ENCODE measurements at regions not wholly inside any gene's neighbourhood (a gene's known extent, or its start where the extent isn't known, plus 50 kb on each side); places are given as distances from the start of the nearest gene placed in this dataset.
"Not testable (repeated sequence)": the region's sequence is repeated elsewhere in the genome, so short reads cannot be mapped to it uniquely, and the experiment has no call there.

DNA sequence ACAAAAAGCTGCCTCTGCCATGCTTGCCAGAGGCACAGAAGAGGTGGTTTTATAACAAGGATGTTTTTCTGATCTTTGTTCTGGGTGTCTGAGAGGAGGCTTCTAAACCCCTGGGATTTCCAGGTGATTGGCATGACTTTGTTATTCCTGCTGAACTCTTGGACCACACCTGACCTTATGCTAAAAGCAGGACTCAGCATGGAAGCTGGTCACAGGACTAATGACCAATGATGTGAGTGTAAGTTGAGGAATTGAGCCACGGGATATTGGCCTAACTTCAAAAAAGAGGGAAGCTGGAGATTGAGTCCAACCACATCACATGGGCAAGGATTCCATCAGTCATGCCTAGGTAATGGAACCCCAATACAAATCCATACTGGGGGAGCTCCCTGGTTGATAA is 437.9 kb downstream of the POM121L12 start:
- no peak for DNase-seq
- intact Hi-C loops (cut with DNase I): no loop called here

DNA sequence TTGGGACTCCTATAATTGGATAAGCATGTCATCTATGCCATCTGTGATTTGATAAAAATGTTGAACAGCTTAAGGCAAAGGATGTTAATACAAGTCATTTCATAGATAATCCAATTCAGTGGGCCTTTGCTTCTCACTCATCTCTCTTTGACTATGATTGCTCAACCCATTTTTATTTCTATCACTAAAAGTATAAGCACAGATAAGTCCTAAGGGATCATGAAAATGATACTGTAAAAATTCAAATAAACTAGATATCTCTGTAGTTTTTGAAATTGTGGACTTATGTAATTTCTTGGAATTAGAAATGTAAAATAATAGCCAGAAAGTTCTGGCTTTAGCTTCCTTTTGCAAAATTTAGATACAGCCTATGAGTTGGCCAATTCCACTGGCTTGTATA is 440.3 kb downstream of the POM121L12 start:
- DNase-seq: no peak
- intact Hi-C loops (cut with DNase I): no loop called here

DNA sequence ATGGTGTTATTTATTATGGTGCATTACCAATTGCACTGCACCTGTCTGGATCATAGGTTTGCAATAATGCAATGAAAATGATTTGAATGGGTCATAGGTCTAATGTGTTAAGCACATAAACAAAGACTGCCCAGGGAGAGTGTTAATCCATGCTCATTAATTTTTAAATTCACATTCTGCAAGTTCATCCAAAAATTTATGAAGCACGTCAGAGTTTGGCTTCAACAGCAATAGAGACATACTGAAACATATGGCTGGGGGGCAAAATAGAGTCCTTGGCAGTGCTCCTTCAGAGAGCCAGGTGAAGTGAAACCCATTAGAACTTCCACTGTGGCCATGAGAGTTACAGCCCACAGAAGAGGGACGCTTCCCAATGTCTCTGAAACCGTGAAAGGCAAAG is 441.1 kb downstream of the POM121L12 start:
- no peak for DNase-seq
- intact Hi-C loops (cut with DNase I): no loop called here

DNA sequence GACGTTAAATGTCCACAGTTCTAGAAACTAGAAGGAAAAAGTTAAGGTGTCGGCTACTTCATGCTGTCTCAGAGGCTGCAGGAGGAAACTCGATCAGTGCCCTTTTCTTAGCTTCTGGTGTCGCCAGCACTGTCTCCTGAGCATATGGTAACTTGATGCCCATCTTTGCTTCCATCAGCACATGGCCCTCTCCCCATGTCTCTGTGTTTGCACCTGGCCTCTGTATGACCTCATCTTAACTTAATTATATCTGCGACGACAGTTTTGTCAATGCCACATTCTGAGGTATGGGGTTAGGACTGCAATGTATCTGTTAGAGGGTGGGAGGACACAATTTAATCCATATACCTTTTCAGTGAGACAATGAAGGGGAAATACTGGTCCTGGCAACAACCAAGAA is 449.9 kb downstream of the POM121L12 start:
- no peak for DNase-seq
- intact Hi-C loops (cut with DNase I): no loop called here

DNA sequence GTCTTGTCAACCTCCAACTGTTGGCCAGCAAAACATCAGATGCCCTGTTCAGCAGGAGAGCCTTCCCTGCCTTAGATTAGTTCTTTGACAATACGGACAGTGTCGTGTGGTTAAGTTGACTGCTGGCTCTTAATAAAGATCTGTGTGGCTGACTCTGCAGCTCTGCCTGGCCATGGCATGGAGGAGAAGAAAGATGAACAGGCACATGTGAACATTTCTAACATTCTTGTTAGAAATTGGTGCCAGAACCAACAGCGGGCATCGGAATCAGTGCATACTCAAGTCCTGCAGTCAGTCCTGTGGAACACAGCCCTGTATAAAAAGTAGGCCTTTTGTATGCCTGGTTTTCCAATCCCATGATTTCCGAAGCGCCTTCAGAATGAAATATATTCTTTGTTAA is 455.6 kb downstream of the POM121L12 start:
- DNase-seq: no peak
- intact Hi-C loops (cut with DNase I): no loop called here

DNA sequence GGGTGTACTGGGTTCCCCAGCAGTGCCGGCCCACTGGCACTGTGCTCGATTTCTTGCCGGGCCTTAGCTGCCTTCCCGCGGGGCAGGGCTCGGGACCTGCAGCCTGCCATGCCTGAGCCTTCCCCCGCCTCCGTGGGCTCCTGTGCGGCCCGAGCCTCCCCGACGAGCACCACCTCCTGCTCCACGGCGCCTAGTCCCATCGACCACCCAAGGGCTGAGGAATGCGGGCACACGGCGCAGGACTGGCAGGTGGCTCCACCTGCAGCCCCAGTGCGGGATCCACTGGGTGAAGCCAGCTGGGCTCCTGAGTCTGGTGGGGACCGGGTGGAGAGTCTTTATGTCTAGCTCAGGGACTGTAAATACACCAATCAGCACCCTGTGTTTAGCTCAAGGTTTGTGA is 459.7 kb downstream of the POM121L12 start:
- intact Hi-C loops (cut with DNase I); DNase-seq: not testable (repeated sequence)

DNA sequence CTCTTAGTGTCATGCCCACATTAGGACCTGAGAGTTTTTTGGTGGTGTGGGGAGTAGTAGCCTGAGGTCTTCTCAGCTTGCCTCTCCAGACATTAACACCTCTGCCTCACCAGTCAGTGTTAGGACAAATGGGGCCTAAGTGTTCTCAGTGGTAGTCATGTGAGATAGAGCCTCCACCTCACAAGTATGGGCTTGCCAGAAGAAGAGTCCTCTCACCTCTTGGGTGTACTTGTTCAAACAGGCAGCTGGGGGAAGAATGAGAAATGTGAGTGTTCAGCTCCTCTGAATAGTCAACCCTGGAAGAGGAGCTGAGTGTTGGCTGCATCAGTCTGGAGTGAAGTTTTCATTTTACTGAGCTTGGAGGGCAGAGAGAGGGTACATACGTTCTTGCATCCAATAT is 464.6 kb downstream of the POM121L12 start:
- intact Hi-C loops (cut with DNase I): no loop called here
- no peak for DNase-seq

DNA sequence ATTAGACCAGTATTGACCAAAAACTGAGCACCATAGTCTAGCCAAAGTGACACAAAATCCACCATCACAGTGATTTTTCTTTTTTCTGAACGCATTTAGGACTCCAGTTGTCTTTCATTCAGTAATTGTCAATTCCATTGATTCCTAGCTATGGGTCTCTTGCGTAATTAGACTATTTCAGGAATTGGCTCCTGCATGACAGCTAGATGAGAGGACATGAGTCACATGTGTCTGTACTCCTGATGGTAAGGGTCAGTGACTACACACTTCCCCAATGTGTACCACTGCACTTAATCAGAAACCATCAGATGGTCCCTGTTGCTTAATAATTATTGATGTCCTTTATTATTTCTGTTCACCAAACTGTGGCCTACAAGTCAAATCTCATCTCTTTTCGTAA is 469.5 kb downstream of the POM121L12 start:
- no peak for DNase-seq
- intact Hi-C loops (cut with DNase I): no loop called here

DNA sequence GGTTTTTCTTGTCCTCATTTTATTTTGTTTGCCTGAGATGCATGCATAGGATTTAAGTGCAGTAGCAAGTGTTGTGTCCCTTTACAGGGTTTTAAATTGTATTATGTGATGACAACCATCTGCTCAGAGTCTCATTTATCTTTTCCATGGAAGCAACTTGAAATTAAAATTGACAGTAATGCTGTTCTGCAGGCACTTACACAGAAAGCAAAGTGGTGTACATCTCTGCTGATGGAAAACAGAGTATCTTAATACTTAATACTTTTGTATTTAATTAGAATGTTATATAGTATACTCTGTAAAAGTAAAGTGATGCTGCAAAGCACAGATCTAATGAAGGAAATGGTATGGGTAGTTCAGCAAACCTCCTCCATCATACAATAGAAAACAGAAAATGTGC is 482.9 kb downstream of the POM121L12 start:
- DNase-seq: no peak
- intact Hi-C loops (cut with DNase I): no loop called here

DNA sequence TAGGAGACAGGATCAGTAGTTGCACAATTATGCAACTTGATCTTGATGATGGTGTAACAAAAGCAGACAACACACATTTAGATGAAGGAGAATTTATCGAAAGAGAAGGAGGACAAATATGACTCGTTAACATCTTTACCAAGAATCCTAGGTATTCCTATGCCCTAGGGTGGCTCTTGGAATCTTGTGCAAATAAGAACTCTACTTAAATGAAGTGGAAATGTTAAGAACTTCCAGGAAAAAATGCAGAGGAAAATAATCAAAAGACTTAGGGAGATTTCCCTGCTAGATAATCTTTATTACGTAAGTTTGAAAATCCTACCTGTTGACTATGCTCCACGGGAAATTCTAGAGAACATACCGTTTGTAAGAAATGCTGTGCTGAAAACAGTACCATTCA is 485.4 kb downstream of the POM121L12 start:
- no peak for DNase-seq
- intact Hi-C loops (cut with DNase I): no loop called here

DNA sequence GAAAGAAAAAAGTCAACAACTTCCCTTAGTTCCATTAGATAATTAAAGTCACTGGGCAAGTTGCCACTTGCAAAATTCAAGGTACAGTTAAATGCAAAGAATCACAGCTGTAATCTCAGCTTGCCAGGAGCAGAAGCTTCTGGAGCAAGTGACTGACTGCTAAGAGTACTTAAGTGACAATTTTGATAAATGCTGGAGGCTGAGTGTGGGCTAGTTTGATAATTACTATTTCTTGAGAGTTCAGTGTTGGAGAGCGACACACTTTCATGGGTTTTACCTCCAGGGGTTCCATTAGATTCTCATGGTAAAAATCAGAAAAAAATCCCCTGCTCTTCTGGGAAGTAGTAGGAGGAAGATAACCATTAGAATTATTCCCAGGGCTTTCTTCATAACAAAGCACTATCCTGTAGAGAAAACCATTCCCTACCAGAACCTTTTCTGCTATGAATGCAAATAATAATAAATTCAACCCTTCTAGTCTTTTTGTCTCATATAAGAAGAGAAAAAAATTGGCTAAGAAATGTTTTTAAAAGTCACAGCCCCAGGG is 486.3 kb downstream of the POM121L12 start:
- intact Hi-C loops (cut with DNase I): no loop called here
- DNase-seq: no peak

DNA sequence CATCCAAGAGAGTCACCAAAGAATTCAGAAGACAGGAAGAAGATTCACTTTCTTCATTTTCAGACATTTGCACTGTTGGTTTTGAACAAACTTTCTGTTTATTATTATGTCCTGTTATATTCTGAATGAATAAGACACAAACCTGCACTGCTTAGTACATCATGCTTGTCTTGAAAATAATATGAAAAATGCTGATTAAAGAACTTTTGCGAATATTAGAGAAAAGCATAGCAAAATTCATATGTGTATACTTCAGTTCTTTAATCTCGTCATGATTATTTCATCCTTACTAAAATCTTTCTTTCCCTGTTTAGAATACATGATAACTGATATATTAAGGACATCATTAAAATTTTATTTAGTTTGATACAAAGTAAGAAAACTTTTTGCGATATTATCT is 504.1 kb downstream of the POM121L12 start:
- no peak for DNase-seq
- intact Hi-C loops (cut with DNase I): no loop called here

DNA sequence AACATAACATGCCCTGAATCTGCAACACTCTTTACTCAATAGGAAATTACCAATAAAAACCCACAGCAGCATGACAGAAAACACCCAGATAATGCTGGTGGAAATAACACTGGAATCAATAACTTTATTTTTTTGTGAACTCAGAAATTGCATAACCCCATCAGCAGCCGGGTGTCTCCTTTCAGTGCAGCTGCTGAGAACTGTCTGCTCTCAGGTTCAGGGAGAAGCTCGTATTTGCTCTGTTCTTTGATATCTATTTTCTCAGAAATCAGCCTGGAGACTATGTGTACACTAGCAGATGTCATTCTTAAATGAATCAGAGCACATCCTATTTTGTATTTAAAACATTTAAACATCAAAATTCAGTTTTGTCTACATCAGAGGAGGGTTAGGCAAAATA is 506.0 kb downstream of the POM121L12 start:
- intact Hi-C loops (cut with DNase I): no loop called here
- DNase-seq: no peak

DNA sequence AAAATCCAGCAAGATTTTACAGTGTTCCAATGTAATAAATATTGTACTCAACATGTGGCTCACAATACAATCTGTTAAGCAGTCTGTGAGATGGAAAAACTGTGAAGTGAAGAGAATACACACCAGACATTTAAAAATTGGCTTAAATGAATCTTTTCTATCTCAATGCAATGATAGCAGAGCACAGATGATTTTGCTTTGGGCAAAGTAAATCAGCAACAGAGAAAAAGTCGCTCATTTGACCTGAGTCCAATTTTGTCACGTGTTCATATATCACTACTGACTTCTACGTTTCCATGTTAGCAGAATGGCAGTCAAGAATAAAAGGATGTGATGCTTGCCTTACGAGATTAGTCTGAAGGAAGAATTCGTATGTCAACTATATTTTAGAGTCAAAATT is 506.7 kb downstream of the POM121L12 start:
- no peak for DNase-seq
- intact Hi-C loops (cut with DNase I): no loop called here

Measured in head of caudate nucleus (tissue), 42 donors.